Sigmoid colon (tissue), 4 donors: ENCODE measurements at regions not wholly inside any gene's neighbourhood (a gene's known extent, or its start where the extent isn't known, plus 50 kb on each side); places are given as distances from the start of the nearest gene placed in this dataset.

Experiments
- EP300 ChIP-seq, 4 donors: sonication (generic); formaldehyde crosslinking; IDR thresholded peaks; one replicate each; pipeline ENCODE4 v1.6.1; 2017; ENCODE audit warnings: antibody characterized with exemption in 4 of 4
- TF ChIP-seq, protein P1 (sequence below), 4 experiments: fragments of 450-650 bp in 3 of 4; fragments of 200-600 bp in 1 of 4; IDR thresholded peaks; one replicate each; pipeline ENCODE4 v1.5.1; 2016 to 2019; ENCODE audit warnings: antibody characterized with exemption in 4 of 4, mild to moderate bottlenecking in 3 of 4, moderate library complexity in 2 of 4

DNA sequence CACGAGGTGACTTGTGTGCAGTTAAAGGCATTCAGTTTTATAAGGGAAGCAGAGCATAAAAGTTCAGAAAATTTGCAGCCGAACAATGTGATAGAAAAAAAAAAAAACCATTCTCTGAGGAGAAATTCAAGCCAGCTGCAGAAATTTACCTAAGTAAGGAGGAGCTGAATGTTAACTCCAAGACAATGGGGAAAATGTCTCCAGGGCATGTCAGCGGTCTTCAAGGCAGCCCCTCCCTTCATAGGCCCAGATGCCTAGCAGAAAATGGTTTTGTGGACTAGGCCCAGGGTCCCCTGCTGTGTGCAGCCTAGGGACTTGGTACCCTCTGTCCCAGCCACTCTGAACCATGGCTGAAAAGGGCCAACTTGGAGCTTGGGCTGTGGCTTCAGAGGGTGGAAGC, 1764.0 kb downstream of the C4orf33 start:
- TF ChIP-seq, protein P1, sequence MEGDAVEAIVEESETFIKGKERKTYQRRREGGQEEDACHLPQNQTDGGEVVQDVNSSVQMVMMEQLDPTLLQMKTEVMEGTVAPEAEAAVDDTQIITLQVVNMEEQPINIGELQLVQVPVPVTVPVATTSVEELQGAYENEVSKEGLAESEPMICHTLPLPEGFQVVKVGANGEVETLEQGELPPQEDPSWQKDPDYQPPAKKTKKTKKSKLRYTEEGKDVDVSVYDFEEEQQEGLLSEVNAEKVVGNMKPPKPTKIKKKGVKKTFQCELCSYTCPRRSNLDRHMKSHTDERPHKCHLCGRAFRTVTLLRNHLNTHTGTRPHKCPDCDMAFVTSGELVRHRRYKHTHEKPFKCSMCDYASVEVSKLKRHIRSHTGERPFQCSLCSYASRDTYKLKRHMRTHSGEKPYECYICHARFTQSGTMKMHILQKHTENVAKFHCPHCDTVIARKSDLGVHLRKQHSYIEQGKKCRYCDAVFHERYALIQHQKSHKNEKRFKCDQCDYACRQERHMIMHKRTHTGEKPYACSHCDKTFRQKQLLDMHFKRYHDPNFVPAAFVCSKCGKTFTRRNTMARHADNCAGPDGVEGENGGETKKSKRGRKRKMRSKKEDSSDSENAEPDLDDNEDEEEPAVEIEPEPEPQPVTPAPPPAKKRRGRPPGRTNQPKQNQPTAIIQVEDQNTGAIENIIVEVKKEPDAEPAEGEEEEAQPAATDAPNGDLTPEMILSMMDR (IDR thresholded peaks at IDR 0.05): no peak
- no peak for TF ChIP-seq EP300 (IDR thresholded peaks at IDR 0.05)
